GM12878 (cell line): ENCODE measurements at regions not wholly inside any gene's neighbourhood (a gene's known extent, or its start where the extent isn't known, plus 50 kb on each side); places are given as distances from the start of the nearest gene placed in this dataset.

Experiments used
- ATAC-seq: fragments of 200-7000 bp; cut with Tn5 transposase; 3 replicates; pipeline ENCODE4 v1.9.1; 2020; ENCODE audit warnings: mild to moderate bottlenecking, moderate library complexity
- BruUV-seq: library from RNA; stranded (reverse); fragments of 400-500 nt; replicated peaks from 2 replicates; lab custom pipeline; 2021; lab: Mats Ljungman, UMichigan
- CTCF ChIA-PET: fragments of 300-600 bp; sonication (Branson Sonifier 250); formaldehyde crosslinking; extraction: SDS; loops from one replicate; lab custom pipeline; 2021; ENCODE audit warnings: inconsistent platforms; lab: Yijun Ruan, JAX
- POLR2A ChIA-PET: fragments of 350-600 bp; formaldehyde crosslinking; extraction: SDS; loops from one replicate; lab custom pipeline; 2021; ENCODE audit warnings: inconsistent platforms; lab: Charles Lee
- RAD21 ChIA-PET: fragments of 300-600 bp; sonication (Branson Sonifier 250); formaldehyde crosslinking; loops from one replicate; lab custom pipeline; 2023; ENCODE audit warnings: antibody characterized with exemption; ENCODE audit not compliant: unreplicated experiment; lab: Charles Lee
- SMC1A ChIA-PET: fragments of 300-600 bp; sonication (Branson Sonifier 250); formaldehyde crosslinking; loops from one replicate; lab custom pipeline; 2023; ENCODE audit not compliant: unreplicated experiment, uncharacterized antibody; lab: Charles Lee
- DNase-seq: peaks from one replicate; pipeline ENCODE4 v3.0.0-alpha.2; 2011; ENCODE audit warnings: low read depth, low spot score
- FAIRE-seq: peaks from 3 replicates; lab custom pipeline; 2011; peaks lifted over from hg19 to GRCh38; lab: Jason Lieb, UNC
- H2AFZ ChIP-seq: 2 replicates; pipeline ENCODE4 v1.6.0; 2011; ENCODE audit warnings: low read depth, low read length, control low read depth; ENCODE audit not compliant: control insufficient read depth
- H3K27ac ChIP-seq: 2 replicates; pipeline ENCODE4 v1.5.1; 2011; ENCODE audit warnings: control low read depth; ENCODE audit not compliant: control insufficient read depth, insufficient read depth
- H3K27me3 ChIP-seq, 2 experiments: replicated peaks in 1 of 2; 2 replicates each; pipeline versions ENCODE4 v1.6.0 to v1.6.1; 2011; ENCODE audit warnings: low read length in 1 of 2; ENCODE audit not compliant: control insufficient read depth in 2 of 2, insufficient read depth in 2 of 2
- H3K36me3 ChIP-seq, 2 experiments: 2 replicates each; pipeline ENCODE4 v1.5.1; 2011; ENCODE audit warnings: low read length in 1 of 2; ENCODE audit not compliant: control insufficient read depth in 2 of 2, insufficient read depth in 2 of 2
- H3K4me1 ChIP-seq: 2 replicates; pipeline ENCODE4 v1.6.1; 2011; ENCODE audit warnings: mild to moderate bottlenecking, low read length, moderate library complexity, mixed read lengths; ENCODE audit not compliant: control insufficient read depth, insufficient read depth
- H3K4me2 ChIP-seq: 2 replicates; pipeline ENCODE4 v1.6.0; 2011; ENCODE audit warnings: control low read depth; ENCODE audit not compliant: control insufficient read depth, insufficient read depth
- H3K4me3 ChIP-seq: fragments of 200-600 bp; sonication (generic); 2 replicates; pipeline ENCODE4 v1.5.1; 2016
- H3K79me2 ChIP-seq: 2 replicates; pipeline ENCODE4 v1.6.0; 2011; ENCODE audit warnings: low read length; ENCODE audit not compliant: control insufficient read depth, insufficient read depth
- H3K9ac ChIP-seq: 2 replicates; pipeline ENCODE4 v1.8.0; 2011; ENCODE audit warnings: low read length, control low read depth, mixed read lengths; ENCODE audit not compliant: control insufficient read depth, insufficient read depth
- H3K9me3 ChIP-seq: replicated peaks from 3 replicates; pipeline ENCODE4 v1.5.1; 2011; ENCODE audit warnings: mild to moderate bottlenecking, low read length; ENCODE audit not compliant: control insufficient read depth, insufficient read depth
- H4K20me1 ChIP-seq: 2 replicates; pipeline ENCODE4 v1.6.0; 2011; ENCODE audit not compliant: control insufficient read depth, insufficient read depth
- BACH1 ChIP-seq: fragments of 450-650 bp; IDR thresholded peaks from 2 replicates; pipeline ENCODE4 v1.6.1; 2017; ENCODE audit warnings: mild to moderate bottlenecking, borderline replicate concordance
- BCL11A ChIP-seq: IDR thresholded peaks from 2 replicates; pipeline ENCODE4 v1.6.1; 2011; ENCODE audit warnings: low read depth, low read length
- CHD2 ChIP-seq: IDR thresholded peaks from 2 replicates; pipeline ENCODE4 v1.6.1; 2011; ENCODE audit warnings: low read depth, low read length, improper control_type of control experiment, borderline replicate concordance
- ESRRA ChIP-seq: IDR thresholded peaks from 2 replicates; pipeline ENCODE4 v1.6.1; 2012; ENCODE audit warnings: mild to moderate bottlenecking, low read length, improper control_type of control experiment
- FOS ChIP-seq: IDR thresholded peaks from 3 replicates; pipeline ENCODE4 v1.6.1; 2011; ENCODE audit warnings: borderline replicate concordance; ENCODE audit not compliant: insufficient read length; ENCODE audit errors: extremely low read depth
- GATAD2B ChIP-seq: fragments of 450-650 bp; conservative IDR thresholded peaks from 2 replicates; pipeline ENCODE4 v1.6.1; 2017; ENCODE audit warnings: low read depth, mild to moderate bottlenecking, moderate library complexity
- HDAC2 ChIP-seq: fragments of 200-600 bp; sonication (generic); IDR thresholded peaks from 2 replicates; pipeline ENCODE4 v1.6.1; 2017
- HDAC6 ChIP-seq: fragments of 200-600 bp; sonication (generic); IDR thresholded peaks from one replicate; pipeline ENCODE4 v1.8.0; 2017; ENCODE audit warnings: antibody characterized with exemption; ENCODE audit not compliant: unreplicated experiment
- NKRF ChIP-seq: fragments of 450-650 bp; conservative IDR thresholded peaks from 2 replicates; pipeline ENCODE4 v1.6.1; 2017; ENCODE audit warnings: mild to moderate bottlenecking, moderate library complexity
- SMAD5 ChIP-seq: IDR thresholded peaks from 2 replicates; pipeline ENCODE4 v1.6.1; 2016; ENCODE audit warnings: antibody characterized with exemption, low read depth
- USF1 ChIP-seq: IDR thresholded peaks from 2 replicates; pipeline ENCODE4 v1.6.1; 2011; ENCODE audit warnings: borderline replicate concordance, low read depth, mild to moderate bottlenecking, moderate library complexity, mixed read lengths, low read length; ENCODE audit not compliant: insufficient read depth; ENCODE audit errors: extremely low read length
- ZBTB4 ChIP-seq: fragments of 450-650 bp; formaldehyde crosslinking; IDR thresholded peaks from 2 replicates; pipeline ENCODE4 v1.4.0; 2022; ENCODE audit warnings: mild to moderate bottlenecking, moderate library complexity
- ZNF274 ChIP-seq: IDR thresholded peaks from one replicate; pipeline ENCODE4 v1.8.0; 2011; ENCODE audit not compliant: insufficient read length, insufficient read depth
- WGBS: methylation state at CpG from one replicate; pipeline ENCODE4 v1.1.6; 2016; ENCODE audit warnings: low lambda C conversion rate; ENCODE audit not compliant: insufficient replicate concordance, insufficient coverage; ENCODE audit errors: missing lambda C conversion rate; 5-methylcytosine and 5-hydroxymethylcytosine counted together
- in situ Hi-C: fragments of 300-500 bp; cut with MboI; formaldehyde crosslinking; loops from 9 replicates; pipeline ENCODE4 v1.14.3; 2018; ENCODE audit warnings: mixed read lengths
- intact Hi-C: fragments of 100-400 bp; cut with micrococcal nuclease; formaldehyde crosslinking; loops from one replicate; pipeline ENCODE4 v1.14.2; 2022; ENCODE audit not compliant: unreplicated experiment

GRCh38 chr5:124252191-124252638 lies 494.2 kb downstream of the ZNF608 start:
- no TSS peak for BruUV-seq
- no peaks in the 10 kb centered on the region for H3K27me3 ChIP-seq
- H3K4me1 ChIP-seq, result no peaks in the 10 kb centered on the region
- no peak overlapping the region for H3K4me2 ChIP-seq
- DNase-seq (no peak), FAIRE-seq (no peak), ATAC-seq (no peak)
- H3K9me3 ChIP-seq, result no peaks in the 10 kb centered on the region
- TF ChIP-seq ZBTB4 (no peak), HDAC2 (no peak), GATAD2B (no peak), FOS (no peak), HDAC6 (no peak), NKRF (no peak), BCL11A (no peak), ZNF274 (no peak), USF1 (no peak), ESRRA (no peak), SMAD5 (no peak), CHD2 (no peak), BACH1 (no peak)
- in situ Hi-C loops (no loop called here), intact Hi-C loops (no loop called here)
- no peak overlapping the region for H3K27ac ChIP-seq
- RAD21 ChIA-PET, result no interaction called here
- no peak overlapping the region for H3K9ac ChIP-seq
- H4K20me1 ChIP-seq, result no peaks in the 10 kb centered on the region
- no peaks in the 10 kb centered on the region for H3K36me3 ChIP-seq
- no peak overlapping the region for H2AFZ ChIP-seq
- WGBS, result 53% methylated on average over 2 of the region's 2 CpGs
- H3K4me3 ChIP-seq, result no peak overlapping the region
- H3K79me2 ChIP-seq, result no peaks in the 10 kb centered on the region
- CTCF ChIA-PET, result interaction anchor here (0.6 kb wide), 1 partner anchor 195 kb away, joined by 3 read pairs; no protein-coding TSS in a partner anchor
- POLR2A ChIA-PET, result no interaction called here
- SMC1A ChIA-PET, result interaction anchor here (1.5 kb wide), 1 partner anchor 38 kb away, joined by 3 read pairs; no protein-coding TSS in a partner anchor
